ENCODE measurements at regions not wholly inside any gene's neighbourhood (a gene's known extent, or its start where the extent isn't known, plus 50 kb on each side); places are given as distances from the start of the nearest gene placed in this dataset.
"Not testable (repeated sequence)": the region's sequence is repeated elsewhere in the genome, so short reads cannot be mapped to it uniquely, and the experiment has no call there.

DNA sequence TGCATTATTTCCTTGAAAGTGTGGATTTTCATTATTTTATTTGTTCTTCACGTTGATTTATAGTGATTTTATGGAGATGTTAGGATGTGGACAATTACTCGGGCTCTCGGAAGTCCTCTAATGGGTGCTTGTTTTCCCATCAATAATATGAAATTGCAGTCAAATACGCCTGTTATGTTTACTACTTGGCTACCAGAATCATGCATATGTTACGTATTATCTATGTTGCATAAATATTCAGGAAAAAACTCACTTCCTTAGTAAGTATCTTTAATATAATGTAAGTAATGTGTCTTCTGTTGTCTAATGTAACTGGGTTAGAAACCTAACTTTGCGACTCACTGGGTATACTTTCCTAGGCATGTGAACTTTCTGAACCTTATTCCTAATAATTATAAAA is 823.4 kb upstream of the CHORDC1 start:
- Histone ChIP-seq H3K36me3 (ENCODE audit: control insufficient read depth in 3 of 3, insufficient read depth in 3 of 3, low read length in 3 of 3) (no peaks in the 10 kb centered on the region), H3K4me3 (ENCODE audit: low read length in 3 of 3) (no peak overlapping the region), H3K4me1 (ENCODE audit: control insufficient read depth in 3 of 3, insufficient read depth in 3 of 3, low read length in 3 of 3) (no peaks in the 10 kb centered on the region), H3K27ac (ENCODE audit: low read depth, low read length) (no peak overlapping the region), H3K9me3 (ENCODE audit: control insufficient read depth in 3 of 3, low read length in 3 of 3) (no peaks in the 10 kb centered on the region), H3K27me3 (ENCODE audit: control insufficient read depth in 3 of 3, insufficient read depth in 3 of 3, low read length in 3 of 3) (no peaks in the 10 kb centered on the region), H3K9ac (ENCODE audit: low read depth in 1 of 3, low read length in 3 of 3) (no peak overlapping the region)

DNA sequence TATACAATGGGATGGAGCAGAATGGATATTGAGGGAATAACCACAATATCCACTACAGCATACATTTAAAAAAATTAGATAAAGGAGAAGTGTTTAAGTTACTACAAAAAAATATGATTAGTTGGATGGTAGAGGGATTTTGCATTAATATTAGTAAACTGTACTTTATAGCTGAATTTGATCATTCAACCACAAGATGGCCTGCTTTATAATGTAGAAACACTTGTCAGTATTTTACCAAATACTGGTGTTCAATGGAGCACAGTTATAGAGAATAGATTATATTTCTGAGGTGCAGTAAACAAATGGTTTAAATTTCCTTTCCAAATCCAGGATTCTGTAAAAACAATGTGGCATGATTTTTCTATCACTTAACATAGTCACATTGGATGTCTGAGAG is 818.8 kb upstream of the CHORDC1 start:
- Histone ChIP-seq H3K27me3 (ENCODE audit: control insufficient read depth in 3 of 3, insufficient read depth in 3 of 3, low read length in 3 of 3) (no peaks in the 10 kb centered on the region), H3K27ac (ENCODE audit: low read depth, low read length) (no peak overlapping the region), H3K4me1 (ENCODE audit: control insufficient read depth in 3 of 3, insufficient read depth in 3 of 3, low read length in 3 of 3) (no peaks in the 10 kb centered on the region), H3K9me3 (ENCODE audit: control insufficient read depth in 3 of 3, low read length in 3 of 3) (no peaks in the 10 kb centered on the region), H3K4me3 (ENCODE audit: low read length in 3 of 3) (no peak overlapping the region), H3K36me3 (ENCODE audit: control insufficient read depth in 3 of 3, insufficient read depth in 3 of 3, low read length in 3 of 3) (no peaks in the 10 kb centered on the region), H3K9ac (ENCODE audit: low read depth in 1 of 3, low read length in 3 of 3) (no peak overlapping the region)

DNA sequence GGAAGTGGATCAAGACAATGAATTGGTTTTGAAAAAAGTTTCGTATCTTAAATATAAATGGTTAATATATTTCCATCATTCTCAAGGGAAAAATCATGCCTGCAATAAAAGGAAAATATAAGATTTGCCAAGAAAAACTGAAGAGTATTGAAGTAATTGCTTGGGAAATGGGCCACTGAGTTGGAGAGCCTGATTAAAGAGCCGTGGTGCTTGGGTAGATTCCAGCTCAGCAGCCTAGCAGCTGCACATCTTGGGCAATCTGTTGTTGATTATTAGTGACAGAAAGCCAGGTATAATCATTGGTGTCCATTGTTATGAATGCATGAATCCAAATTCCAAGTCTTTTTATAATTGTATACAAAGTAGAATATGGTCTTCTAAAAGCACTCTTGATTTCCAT is 800.9 kb upstream of the CHORDC1 start:
- H3K4me3 ChIP-seq (ENCODE audit: low read length in 3 of 3) = no peak overlapping the region
- no peaks in the 10 kb centered on the region for H3K27me3 ChIP-seq (ENCODE audit: control insufficient read depth in 3 of 3, insufficient read depth in 3 of 3, low read length in 3 of 3)
- no peaks in the 10 kb centered on the region for H3K36me3 ChIP-seq (ENCODE audit: control insufficient read depth in 3 of 3, insufficient read depth in 3 of 3, low read length in 3 of 3)
- no peak overlapping the region for H3K9ac ChIP-seq (ENCODE audit: low read depth in 1 of 3, low read length in 3 of 3)
- H3K4me1 ChIP-seq (ENCODE audit: control insufficient read depth in 3 of 3, insufficient read depth in 3 of 3, low read length in 3 of 3) = no peaks in the 10 kb centered on the region
- H3K9me3 ChIP-seq (ENCODE audit: control insufficient read depth in 3 of 3, low read length in 3 of 3) = no peaks in the 10 kb centered on the region
- no peak overlapping the region for H3K27ac ChIP-seq (ENCODE audit: low read depth, low read length)

DNA sequence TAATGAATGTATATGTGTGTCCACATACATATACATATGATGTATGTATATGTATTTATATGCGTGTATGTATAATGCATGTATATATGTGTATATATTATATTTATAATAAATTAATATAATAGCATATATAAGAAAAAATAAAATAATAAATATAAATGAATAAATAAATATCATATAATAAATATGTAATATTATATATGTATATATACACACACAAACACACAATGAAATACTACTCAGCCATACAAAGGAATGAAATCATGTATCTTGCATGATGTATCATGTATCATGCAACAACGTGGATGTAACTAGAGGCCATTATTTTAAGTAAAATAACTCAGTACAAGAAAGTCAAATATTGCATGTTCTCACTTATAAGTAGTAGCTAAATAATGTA is 788.7 kb upstream of the CHORDC1 start:
- H3K27ac ChIP-seq (ENCODE audit: low read depth, low read length) = no peak overlapping the region
- no peaks in the 10 kb centered on the region for H3K27me3 ChIP-seq (ENCODE audit: control insufficient read depth in 3 of 3, insufficient read depth in 3 of 3, low read length in 3 of 3)
- H3K4me1 ChIP-seq (ENCODE audit: control insufficient read depth in 3 of 3, insufficient read depth in 3 of 3, low read length in 3 of 3) = no peaks in the 10 kb centered on the region
- no peak overlapping the region for H3K9ac ChIP-seq (ENCODE audit: low read depth in 1 of 3, low read length in 3 of 3)
- H3K4me3 ChIP-seq (ENCODE audit: low read length in 3 of 3) = no peak overlapping the region
- no peaks in the 10 kb centered on the region for H3K36me3 ChIP-seq (ENCODE audit: control insufficient read depth in 3 of 3, insufficient read depth in 3 of 3, low read length in 3 of 3)
- H3K9me3 ChIP-seq (ENCODE audit: control insufficient read depth in 3 of 3, low read length in 3 of 3) = peaks cover 0 to 6% (median 0%) of the 10 kb centered on the region in 3 donors

DNA sequence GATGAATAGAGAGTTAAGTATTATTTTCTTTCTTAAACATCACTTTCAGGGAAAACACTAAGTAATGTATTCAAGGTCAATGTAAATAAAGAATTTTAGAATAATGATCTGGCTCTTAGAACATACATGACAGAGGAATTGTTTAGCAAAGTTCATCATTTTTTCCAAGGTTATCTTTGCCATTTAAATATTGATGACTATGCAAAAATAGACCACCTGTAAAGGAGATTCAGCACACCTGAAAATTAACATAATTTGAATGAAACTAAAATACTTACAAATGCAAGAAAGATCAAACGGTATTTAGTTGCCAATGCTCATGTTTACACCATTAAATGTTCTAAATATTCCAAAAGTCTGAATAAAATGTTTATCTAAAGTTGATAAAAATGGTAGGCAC is 782.6 kb upstream of the CHORDC1 start:
- Histone ChIP-seq H3K36me3 (ENCODE audit: control insufficient read depth in 3 of 3, insufficient read depth in 3 of 3, low read length in 3 of 3) (no peaks in the 10 kb centered on the region), H3K27ac (ENCODE audit: low read depth, low read length) (no peak overlapping the region), H3K9ac (ENCODE audit: low read depth in 1 of 3, low read length in 3 of 3) (no peak overlapping the region), H3K27me3 (ENCODE audit: control insufficient read depth in 3 of 3, insufficient read depth in 3 of 3, low read length in 3 of 3) (no peaks in the 10 kb centered on the region), H3K9me3 (ENCODE audit: control insufficient read depth in 3 of 3, low read length in 3 of 3) (peaks cover 0 to 6% (median 0%) of the 10 kb centered on the region in 3 donors), H3K4me1 (ENCODE audit: control insufficient read depth in 3 of 3, insufficient read depth in 3 of 3, low read length in 3 of 3) (no peaks in the 10 kb centered on the region), H3K4me3 (ENCODE audit: low read length in 3 of 3) (no peak overlapping the region)

DNA sequence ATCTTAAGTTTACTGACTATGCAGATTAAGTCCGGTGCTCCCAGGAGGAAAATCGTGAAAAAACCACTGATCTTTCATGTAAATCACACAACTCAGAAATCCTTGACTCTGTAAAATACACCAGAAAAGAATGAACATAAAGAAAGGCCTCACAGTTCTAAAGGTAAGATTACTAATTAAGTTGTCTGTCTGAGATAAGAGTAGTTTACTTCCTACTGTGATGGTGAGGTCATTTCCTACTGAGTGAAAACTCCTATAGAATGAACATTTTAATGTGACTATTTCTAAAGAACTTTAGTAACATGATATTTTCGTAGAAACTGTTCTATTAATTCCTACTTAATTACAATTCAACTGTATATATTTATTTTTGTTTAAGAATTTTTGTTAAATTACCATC is 774.4 kb upstream of the CHORDC1 start:
- Histone ChIP-seq H3K36me3 (ENCODE audit: control insufficient read depth in 3 of 3, insufficient read depth in 3 of 3, low read length in 3 of 3) (no peaks in the 10 kb centered on the region), H3K4me3 (ENCODE audit: low read length in 3 of 3) (no peak overlapping the region), H3K9me3 (ENCODE audit: control insufficient read depth in 3 of 3, low read length in 3 of 3) (no peaks in the 10 kb centered on the region), H3K9ac (ENCODE audit: low read depth in 1 of 3, low read length in 3 of 3) (no peak overlapping the region), H3K27ac (ENCODE audit: low read depth, low read length) (no peak overlapping the region), H3K4me1 (ENCODE audit: control insufficient read depth in 3 of 3, insufficient read depth in 3 of 3, low read length in 3 of 3) (no peaks in the 10 kb centered on the region), H3K27me3 (ENCODE audit: control insufficient read depth in 3 of 3, insufficient read depth in 3 of 3, low read length in 3 of 3) (no peaks in the 10 kb centered on the region)

GRCh38 chr11:90972159-90972558 is 749.3 kb upstream of the CHORDC1 start:
- H3K4me3 ChIP-seq (ENCODE audit: low read length in 3 of 3); H3K4me1 ChIP-seq (ENCODE audit: control insufficient read depth in 3 of 3, insufficient read depth in 3 of 3, low read length in 3 of 3); H3K9ac ChIP-seq (ENCODE audit: low read depth in 1 of 3, low read length in 3 of 3); H3K9me3 ChIP-seq (ENCODE audit: control insufficient read depth in 3 of 3, low read length in 3 of 3); H3K27ac ChIP-seq (ENCODE audit: low read depth, low read length); H3K27me3 ChIP-seq (ENCODE audit: control insufficient read depth in 3 of 3, insufficient read depth in 3 of 3, low read length in 3 of 3); H3K36me3 ChIP-seq (ENCODE audit: control insufficient read depth in 3 of 3, insufficient read depth in 3 of 3, low read length in 3 of 3): not testable (repeated sequence)

DNA sequence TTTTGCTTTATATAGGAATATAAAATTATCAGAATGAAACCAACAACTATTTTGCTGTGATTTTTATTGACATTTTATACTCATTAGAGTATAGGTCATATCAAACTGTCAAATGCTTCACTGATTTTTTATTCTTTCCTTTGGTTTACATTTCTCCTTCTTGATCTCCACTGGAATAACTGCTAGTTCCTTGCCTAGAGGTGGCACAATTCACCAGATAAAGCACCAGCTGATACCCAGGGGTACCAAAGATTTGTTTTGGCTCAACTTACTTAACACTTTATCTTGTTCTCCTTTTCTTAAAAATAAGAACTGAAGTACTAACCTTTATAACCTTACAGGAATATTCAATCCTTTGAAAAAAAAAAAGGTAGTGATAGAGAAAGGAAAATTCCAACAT is 725.1 kb upstream of the CHORDC1 start:
- Histone ChIP-seq H3K4me1 (ENCODE audit: control insufficient read depth in 3 of 3, insufficient read depth in 3 of 3, low read length in 3 of 3) (no peaks in the 10 kb centered on the region), H3K27ac (ENCODE audit: low read depth, low read length) (no peak overlapping the region), H3K27me3 (ENCODE audit: control insufficient read depth in 3 of 3, insufficient read depth in 3 of 3, low read length in 3 of 3) (no peaks in the 10 kb centered on the region), H3K9me3 (ENCODE audit: control insufficient read depth in 3 of 3, low read length in 3 of 3) (no peaks in the 10 kb centered on the region), H3K4me3 (ENCODE audit: low read length in 3 of 3) (no peak overlapping the region), H3K36me3 (ENCODE audit: control insufficient read depth in 3 of 3, insufficient read depth in 3 of 3, low read length in 3 of 3) (no peaks in the 10 kb centered on the region), H3K9ac (ENCODE audit: low read depth in 1 of 3, low read length in 3 of 3) (no peak overlapping the region)

- H3K27me3 ChIP-seq (ENCODE audit: control insufficient read depth in 3 of 3, insufficient read depth in 3 of 3, low read length in 3 of 3) = no peaks in the 10 kb centered on the region
- H3K4me1 ChIP-seq (ENCODE audit: control insufficient read depth in 3 of 3, insufficient read depth in 3 of 3, low read length in 3 of 3) = no peaks in the 10 kb centered on the region
- H3K9ac ChIP-seq (ENCODE audit: low read depth in 1 of 3, low read length in 3 of 3) = no peak overlapping the region
- H3K9me3 ChIP-seq (ENCODE audit: control insufficient read depth in 3 of 3, low read length in 3 of 3) = no peaks in the 10 kb centered on the region
- no peak overlapping the region for H3K4me3 ChIP-seq (ENCODE audit: low read length in 3 of 3)
- no peaks in the 10 kb centered on the region for H3K36me3 ChIP-seq (ENCODE audit: control insufficient read depth in 3 of 3, insufficient read depth in 3 of 3, low read length in 3 of 3)
- H3K27ac ChIP-seq (ENCODE audit: low read depth, low read length) = no peak overlapping the region
Measured at GRCh38 chr11:90930252-90930651, 707.4 kb upstream of the CHORDC1 start.

DNA sequence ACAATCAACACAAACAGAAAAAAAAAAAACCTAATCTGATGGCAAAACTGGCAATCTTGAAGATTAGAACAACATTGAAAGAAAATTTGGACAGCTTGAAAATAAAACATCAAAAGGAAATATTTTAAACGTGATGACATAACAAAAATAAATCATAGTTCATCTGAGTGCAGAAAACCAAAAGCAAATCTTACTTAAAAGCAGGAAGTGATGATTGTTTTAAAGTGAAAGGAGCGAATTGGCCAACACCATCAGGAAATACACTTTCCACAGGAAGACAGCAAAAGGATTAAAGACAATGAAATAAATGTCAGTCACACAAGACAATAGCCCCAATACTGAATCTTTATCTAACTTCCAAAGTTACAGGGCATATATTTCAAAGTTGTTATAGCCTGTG is 696.5 kb upstream of the CHORDC1 start:
- Histone ChIP-seq H3K27me3 (ENCODE audit: control insufficient read depth in 3 of 3, insufficient read depth in 3 of 3, low read length in 3 of 3) (no peaks in the 10 kb centered on the region), H3K36me3 (ENCODE audit: control insufficient read depth in 3 of 3, insufficient read depth in 3 of 3, low read length in 3 of 3) (no peaks in the 10 kb centered on the region), H3K4me3 (ENCODE audit: low read length in 3 of 3) (no peak overlapping the region), H3K27ac (ENCODE audit: low read depth, low read length) (no peak overlapping the region), H3K9ac (ENCODE audit: low read depth in 1 of 3, low read length in 3 of 3) (no peak overlapping the region), H3K9me3 (ENCODE audit: control insufficient read depth in 3 of 3, low read length in 3 of 3) (no peaks in the 10 kb centered on the region), H3K4me1 (ENCODE audit: control insufficient read depth in 3 of 3, insufficient read depth in 3 of 3, low read length in 3 of 3) (no peaks in the 10 kb centered on the region)

- no peaks in the 10 kb centered on the region for H3K36me3 ChIP-seq (ENCODE audit: control insufficient read depth in 3 of 3, insufficient read depth in 3 of 3, low read length in 3 of 3)
- no peak overlapping the region for H3K27ac ChIP-seq (ENCODE audit: low read depth, low read length)
- no peak overlapping the region for H3K9ac ChIP-seq (ENCODE audit: low read depth in 1 of 3, low read length in 3 of 3)
- H3K4me1 ChIP-seq (ENCODE audit: control insufficient read depth in 3 of 3, insufficient read depth in 3 of 3, low read length in 3 of 3) = no peaks in the 10 kb centered on the region
- H3K4me3 ChIP-seq (ENCODE audit: low read length in 3 of 3) = no peak overlapping the region
- no peaks in the 10 kb centered on the region for H3K9me3 ChIP-seq (ENCODE audit: control insufficient read depth in 3 of 3, low read length in 3 of 3)
- no peaks in the 10 kb centered on the region for H3K27me3 ChIP-seq (ENCODE audit: control insufficient read depth in 3 of 3, insufficient read depth in 3 of 3, low read length in 3 of 3)
Measured at GRCh38 chr11:90916706-90917105, 693.9 kb upstream of the CHORDC1 start.

Data from skeletal muscle tissue (tissue), 3 donors.